Iris pigment epithelial cell (primary cell): ENCODE measurements at regions not wholly inside any gene's neighbourhood (a gene's known extent, or its start where the extent isn't known, plus 50 kb on each side); places are given as distances from the start of the nearest gene placed in this dataset.

Experiments
- DNase-seq: peaks from one replicate; pipeline ENCODE4 v3.0.0-alpha.2; 2011; ENCODE audit warnings: low read depth

DNA sequence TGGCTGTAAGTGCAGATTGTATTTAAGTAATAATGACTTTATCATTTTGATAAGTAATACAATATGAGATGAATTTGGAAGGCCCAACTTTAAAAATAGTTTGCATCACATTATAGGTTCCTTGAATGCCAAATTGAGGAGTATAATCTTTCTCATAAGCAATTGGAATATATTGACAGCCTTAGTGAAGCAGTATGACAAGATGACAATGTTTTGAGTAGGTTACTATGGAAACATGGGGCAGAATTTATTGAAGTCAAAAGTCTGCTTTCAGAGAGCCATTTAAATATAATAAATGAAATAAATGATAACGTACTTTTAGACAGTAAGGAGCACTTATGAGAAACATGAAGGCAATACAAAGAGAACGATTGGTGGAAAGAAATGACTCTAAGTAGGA is 776.4 kb downstream of the TECRL start:
- no peak for DNase-seq

DNA sequence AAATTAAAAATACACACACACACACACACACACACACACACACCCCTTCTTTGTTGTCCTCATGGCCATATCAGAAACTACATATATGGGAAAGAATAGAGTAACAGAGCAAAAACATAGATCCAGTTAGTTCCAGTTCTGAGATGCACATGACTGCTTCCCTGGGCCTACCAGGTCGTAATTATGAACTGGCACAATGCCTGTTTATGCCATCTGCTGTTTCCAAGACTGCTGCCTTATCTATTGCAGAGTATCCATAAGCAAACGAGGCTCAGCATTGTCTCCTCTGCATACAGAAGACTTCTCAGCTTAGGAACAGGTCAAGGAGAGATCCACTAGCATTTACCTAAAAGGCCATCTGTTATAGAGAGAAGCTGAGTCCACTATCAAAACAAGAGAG is 789.0 kb downstream of the TECRL start:
- no peak for DNase-seq

DNA sequence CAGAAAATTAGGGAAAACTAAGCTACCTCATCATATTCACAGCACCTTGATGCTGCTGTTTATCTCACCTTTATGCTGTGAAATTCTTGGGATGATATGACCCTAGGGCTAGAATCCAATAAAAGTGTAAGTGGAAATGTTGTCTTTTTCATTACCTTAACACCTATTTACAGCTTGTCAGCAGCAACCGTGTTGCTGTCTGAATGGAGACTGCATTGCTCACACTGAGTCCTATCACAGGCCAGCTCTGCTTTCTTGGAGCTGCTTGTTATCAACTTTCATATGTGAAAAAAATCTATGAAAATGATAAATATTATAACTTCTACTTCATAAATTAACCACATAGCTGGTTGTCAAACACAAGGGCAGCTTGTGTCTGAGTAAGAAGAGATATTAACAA is 789.5 kb downstream of the TECRL start:
- no peak for DNase-seq

DNA sequence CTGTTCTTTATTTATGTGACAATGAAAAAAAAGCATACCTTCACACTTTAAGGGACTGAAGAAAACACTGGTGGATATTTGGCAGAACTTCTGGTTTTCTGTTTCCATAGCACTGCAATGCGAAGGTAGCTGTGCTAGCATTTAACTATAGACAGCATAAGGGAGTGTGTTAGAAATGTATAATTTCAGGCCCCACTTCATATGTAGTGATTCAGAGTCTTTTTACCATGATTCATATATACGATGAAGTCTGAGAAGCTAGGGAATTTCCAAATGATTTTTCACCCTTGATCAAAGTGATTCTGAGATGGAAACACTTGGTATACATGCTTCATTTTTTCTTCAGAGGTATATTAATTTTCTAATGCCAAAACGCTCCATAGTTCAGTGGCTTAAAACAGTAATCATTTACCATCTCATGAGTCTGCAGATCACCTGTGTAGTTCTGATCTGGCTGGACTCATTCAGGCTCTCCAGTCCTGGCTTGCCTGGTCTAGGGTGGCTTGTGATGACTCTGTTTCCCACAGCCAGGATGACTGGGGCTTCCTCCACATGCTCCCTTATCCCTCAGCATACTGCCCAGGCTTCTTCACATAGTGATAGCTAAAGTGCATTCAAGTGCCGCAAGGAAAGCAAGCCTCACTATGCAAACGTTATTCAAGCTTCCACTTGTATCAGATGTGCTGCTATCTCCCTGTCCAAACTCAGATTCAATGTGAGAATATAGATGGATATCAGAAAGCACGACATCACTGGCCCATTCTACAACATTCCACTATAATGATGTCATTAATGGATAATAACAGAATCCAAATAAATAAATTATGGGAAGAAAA is 790.1 kb downstream of the TECRL start:
- peak; percentile 0 for DNase-seq

DNA sequence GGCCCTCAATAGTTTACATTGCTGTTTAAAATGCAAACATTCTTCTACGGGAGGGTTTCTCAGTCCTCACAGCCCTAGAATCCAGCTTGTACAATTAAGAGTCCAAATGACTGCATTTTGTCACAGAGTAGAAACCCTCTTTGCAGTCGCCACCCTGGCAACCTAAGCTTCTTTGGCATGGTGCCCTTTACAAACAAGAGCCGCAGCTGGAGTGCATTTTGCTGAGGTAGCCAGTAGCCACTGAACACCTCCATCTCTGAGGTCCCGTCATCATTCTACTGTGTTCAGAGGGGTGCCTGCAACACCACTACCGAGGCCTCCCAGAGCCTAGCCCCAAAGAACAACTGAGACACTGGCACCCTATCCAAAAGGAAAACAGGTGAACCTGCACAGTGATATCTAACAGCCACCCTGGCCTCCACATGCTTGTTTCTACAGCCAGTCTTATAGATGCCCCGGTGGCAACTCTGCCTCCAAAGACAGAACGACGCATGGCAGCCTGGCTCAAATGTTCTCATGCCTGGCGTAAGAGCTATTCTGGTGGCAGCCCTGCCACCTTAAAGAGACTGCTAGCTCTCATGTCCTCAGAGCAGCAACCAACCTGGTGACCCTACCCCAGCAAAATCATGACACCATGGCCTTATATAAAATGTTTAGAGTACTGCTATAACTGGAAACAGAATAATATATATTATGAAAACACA is 801.9 kb downstream of the TECRL start:
- DNase-seq = no peak

DNA sequence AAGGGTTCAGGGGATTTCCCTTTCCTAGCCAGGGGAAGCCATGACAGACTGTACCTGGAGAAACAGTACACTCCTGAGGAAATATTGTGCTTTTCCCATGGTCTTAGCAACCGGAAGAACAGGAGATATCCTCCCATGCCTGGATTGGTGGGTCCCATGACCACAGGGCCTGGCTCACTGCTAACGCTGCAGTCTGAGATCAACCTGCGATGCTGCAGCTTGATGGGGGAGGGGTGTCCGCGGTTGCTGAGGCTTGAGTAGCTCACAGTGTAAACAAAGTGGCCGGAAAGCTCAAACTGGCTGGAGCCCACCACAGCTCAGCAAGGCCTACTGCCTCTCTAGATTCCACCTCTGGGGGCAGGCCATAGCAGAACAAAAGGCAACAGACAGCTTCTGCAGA is 819.5 kb downstream of the TECRL start:
- DNase-seq = no peak

DNA sequence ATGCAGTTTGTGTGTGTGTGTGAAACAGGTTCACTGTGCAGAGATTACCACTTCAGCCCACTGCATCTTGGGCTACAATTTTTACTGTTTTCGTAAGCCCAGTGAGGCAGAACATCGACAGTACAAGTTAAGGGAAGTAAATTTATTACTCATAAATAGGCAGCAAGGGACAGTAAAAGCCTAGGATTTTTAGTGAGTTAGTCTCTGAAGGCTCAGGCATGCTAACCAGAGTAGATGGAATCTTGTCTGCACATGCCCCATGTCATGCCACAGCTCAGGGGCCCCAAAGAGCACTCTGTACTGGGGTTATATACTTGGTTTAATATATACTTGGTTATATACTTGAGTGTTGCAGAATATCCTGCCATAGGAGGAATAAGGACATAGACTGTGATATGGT is 825.7 kb downstream of the TECRL start:
- DNase-seq = no peak

DNA sequence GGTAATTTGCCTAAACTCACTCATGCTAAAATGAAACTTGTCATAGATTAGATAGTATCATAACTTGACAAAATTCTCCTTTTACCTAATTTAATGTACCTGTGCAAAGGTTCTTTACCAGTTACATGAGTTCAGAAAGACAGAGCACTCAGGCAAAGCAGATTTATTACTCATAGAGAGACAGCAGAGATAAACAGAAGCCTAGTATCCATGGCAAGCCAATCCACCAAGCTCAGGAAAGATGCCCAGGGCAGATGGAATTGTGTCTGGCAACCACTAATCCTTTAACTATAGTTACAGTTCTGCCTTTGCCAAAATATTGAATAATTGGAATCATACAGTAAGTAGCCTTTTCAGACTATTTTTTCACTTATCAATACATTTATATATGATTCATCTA is 826.2 kb downstream of the TECRL start:
- DNase-seq = no peak

DNA sequence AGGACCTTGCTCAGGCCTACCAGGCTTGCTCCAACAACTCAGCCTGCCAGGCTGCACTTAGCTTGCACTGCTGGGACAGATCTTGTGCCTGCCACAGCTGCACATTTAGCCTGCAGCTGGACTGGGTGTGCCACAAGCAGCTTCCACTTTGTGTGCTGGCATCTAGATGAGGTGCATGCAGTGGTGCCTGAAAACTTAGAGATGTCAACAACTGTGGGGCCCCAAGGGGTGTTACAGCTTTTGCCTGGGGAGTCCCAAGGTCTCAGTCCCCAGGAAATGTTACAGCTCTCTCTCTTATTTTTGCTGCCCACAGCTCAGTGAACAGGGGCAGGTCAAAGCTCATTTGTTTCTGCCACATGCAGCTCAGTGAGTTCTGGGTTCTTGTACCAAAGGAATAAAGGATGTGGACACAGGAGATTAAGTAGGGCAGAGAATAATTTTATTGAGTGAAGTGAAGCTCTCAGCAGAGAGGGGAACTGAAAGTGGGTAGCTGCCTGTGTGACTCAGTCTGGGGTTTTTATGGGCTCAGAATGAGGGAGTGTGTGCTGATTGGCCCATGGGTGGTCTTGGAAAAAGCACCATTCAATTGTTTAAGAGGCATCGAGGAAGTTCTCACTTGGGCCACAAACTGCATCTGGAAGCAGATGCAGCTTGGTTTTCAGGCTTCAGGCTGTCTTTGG is 828.3 kb downstream of the TECRL start:
- DNase-seq = no peak

DNA sequence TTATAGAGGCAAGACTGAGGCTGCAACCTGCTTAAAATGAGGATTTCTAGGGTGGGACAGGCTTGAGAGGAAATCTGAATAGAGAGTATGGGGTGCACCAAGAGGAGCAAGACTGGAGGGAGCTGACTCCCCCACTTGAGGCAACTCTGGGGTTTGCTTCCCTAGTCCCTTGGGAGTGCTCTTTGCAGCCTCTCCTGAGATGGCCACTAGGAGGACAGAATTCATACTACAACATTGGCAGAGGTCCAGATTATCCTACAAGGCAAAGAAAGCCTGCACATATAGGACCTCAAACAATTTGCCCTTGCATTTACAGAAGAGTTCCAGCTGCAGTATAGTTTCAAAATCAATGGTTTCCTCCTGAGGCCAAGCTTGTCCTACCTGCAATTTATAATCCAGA is 830.9 kb downstream of the TECRL start:
- DNase-seq = peak; percentile 1

DNA sequence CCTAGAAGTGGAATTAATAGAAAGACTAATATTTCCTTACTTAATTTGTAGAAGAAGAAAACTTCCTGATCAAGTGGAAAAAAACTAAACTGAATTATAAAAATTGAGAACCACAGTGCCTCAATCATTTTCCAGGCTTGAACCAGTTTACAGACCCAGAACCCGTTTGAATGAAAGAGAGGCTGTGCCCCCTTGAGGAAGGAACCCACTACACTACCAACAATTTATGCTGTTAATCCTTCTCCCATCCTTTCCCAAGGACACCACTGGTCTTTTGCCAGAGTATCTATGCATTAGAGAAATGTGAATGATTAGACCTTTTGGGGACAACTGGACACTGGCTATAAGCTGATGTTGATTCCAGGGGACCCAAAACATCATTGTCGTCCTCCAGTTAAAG is 842.6 kb downstream of the TECRL start:
- no peak for DNase-seq

DNA sequence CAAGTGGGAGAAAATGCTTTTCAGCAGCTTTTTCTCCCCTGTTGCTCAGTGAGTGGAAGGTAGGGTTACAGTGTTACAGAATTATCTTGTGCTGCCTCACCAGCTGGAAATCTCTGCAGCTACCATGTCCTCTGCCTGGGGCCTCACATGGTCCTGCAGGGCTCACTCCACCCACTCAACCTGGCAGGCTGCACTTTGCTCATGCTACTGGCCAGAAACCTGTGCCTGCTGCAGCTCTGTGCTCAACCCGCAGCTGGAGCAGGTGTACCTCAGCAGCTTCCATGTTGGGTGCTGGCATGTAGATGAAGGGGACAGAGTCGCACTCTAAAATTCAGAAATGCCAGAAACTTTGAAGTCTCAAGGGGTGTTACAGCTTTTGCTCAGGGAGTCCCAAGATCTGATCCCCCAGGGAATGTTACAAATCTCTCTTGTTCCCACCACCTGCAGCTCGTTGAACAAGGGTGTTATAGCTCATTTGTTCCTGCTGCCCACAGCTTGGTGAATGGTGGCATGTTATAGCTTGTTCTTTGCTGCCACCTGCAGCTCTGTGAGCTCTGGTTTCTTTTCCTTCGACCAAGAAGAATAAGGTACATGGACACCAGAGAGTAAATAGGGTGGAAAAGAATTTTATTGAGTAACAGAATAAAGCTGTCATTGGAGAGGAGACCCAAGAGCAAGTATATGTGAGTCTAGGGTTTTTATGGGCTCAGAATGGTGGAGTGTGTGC is 845.8 kb downstream of the TECRL start:
- DNase-seq = no peak

DNA sequence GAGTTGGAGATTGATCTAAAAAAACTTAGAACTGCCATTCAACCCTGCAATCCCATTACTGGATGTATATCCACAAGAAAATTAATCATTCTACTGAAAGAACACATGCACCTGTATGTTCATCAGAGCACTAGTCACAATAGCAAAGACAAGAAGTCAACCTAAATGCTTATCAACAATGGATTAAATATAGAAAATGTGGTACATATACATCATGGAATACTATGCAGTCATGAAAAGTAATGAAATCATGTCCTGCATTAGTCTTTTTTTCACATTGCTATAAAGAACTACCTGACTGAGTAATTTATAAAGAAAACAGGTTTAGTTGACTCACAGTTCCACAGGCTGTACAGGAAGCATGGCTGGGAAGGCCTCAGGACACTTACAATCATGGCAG is 850.5 kb downstream of the TECRL start:
- no peak for DNase-seq

DNA sequence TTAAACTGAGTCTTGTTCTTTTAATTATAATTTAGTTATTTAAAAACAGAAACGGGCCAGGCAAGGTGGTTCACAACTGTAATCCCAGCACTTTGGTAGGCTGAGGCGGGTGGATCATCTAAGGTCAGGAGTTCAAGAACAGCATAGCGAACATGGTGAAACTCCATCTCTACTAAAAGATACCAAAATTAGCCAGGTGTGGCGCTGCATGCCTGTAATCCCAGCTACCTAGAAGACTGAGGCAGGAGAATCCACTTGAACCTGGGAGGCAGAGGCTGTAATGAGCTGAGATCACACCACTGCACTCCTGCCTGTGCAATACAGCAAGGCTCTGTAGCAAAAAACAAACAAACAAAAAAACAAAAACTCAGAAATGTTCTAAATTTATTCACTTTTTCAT is 852.9 kb downstream of the TECRL start:
- DNase-seq = no peak

DNA sequence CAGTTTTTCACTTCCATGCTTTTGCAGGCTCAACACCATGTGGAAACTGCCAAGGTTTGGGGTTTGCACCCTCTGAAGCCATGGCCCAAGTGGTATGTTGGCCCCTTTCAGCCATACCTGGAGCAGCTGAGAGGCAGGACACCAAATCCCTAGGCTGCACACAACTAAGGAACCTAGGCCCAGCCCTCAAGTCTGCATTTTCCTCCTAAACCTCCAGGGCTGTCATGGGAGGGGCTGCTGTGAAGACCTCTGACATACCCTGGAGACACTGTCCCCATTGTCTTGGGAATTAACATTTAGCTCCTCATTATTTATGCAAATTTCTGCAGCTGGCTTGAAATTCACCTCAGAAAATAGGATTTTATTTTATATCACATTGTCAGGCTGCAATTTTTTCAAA is 856.1 kb downstream of the TECRL start:
- DNase-seq = no peak

DNA sequence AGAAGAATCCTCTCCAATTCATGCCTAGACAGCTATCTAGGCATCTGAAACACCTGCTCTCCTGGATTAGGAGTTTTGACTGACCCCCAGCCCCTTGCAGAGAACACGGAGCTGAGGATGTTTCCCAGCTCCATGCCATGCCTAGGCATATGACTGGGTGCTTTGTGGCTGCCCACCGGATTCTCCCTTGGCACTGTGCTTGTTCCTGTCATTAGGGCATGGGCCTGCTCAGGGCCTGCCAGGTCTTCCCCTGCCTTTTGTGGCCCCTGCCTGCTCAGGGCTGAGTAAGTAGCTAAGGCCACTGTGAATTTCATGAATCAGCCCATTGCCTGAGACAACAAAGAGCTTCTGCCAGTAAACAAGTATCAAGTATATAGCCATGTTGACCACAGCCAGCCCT is 867.4 kb downstream of the TECRL start:
- no peak for DNase-seq

DNA sequence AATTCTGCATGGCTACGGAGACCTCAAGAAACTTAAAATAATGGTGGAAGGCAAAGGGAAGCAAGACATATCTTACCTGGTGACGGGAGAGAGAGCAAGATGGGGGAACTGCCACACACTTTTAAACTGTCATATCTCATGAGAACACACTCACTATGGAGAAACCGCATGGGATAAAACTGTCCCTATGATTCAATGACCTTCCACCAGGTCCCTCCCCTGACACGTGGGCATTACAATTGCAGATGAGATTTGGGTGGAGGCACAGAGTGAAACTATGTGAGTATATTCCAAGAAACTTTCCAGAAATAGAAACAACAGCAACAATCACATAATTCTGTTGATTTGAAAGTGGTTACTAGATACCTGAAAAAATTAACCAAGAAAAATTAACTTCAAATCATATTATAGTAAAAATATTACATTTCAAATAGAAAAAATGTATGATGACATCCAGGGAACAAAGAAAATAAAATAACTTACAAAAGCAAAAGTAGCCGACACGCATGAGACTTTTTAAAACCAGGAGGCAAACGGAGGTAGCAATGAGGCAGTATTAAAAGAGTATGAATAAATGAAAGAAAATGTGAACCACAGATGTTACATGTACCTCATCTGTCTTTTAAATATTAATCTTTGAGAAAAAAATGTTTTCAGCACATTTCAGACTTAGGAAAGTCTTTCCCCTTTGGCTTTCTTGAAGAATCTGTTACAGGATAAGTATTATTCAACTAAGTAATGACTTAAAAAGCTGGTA is 879.5 kb downstream of the TECRL start:
- DNase-seq = no peak

DNA sequence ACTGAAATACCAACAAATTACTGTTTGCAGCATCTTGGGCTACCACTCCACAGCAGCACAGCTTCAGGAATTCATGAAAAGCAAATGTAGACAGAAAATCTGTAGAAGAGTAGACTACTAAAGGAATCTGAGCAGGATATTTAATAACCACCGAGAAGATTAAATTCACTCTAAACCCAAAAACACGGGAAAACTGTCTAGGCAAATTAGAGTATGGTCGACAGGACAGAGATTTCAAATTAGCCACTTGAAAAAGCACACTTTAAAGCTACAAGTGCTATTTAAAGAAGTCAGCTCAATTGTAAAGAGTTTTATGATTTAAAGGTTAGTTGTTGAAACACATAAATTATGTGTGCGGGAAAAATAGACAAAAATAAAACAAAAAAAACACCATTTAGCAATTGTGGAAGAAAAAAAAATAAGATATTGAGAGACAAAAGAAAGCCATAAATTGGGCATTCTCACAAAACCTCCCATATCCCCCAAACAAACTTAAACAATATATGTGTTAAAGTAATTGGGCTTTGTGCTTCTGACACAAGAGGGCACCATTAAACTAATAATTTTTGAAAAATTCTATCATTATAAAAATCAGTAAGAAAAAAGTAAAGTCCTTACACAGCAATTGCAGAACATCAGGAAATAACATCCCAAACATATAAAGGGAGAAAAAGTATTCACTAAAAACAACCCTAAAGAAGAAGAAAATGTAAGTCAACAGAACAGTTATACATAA is 880.8 kb downstream of the TECRL start:
- DNase-seq = no peak

DNA sequence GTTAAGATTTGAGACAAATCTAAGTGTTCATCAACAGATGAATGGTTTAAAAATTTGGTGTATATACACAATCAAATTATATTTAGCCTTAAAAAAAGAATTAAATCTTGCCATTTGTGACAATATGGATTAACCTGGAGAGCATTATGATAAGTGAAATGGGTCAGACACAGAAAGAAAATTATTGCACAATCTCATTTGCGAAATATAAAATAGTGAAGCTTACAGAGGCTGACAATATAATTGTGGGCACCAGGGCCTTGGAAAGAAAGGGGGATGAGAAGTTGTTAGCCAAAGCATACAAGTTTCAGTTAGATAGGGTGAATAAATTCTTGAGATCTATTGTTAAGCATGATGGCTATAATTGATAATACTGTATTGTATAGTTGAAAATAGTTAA is 883.0 kb downstream of the TECRL start:
- DNase-seq = no peak

DNA sequence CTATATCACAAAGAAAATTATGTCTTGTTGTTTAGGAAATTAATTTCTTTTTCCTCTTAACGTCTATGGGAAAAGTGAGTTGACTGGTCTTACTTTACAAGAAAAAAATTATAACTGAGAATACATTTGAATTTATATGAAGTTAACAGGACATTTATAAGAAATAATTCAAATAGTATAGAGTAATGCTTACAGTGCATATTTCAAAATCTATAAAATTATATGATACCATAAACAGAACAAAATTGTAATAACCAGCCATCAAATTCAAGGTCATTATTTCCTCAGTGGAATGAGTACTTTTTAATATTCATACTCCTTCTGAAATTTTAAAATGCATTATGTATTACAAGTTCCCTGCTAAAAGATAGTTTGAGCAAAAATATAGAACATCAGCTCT is 884.5 kb downstream of the TECRL start:
- no peak for DNase-seq
